ENCODE measurements at regions not wholly inside any gene's neighbourhood (a gene's known extent, or its start where the extent isn't known, plus 50 kb on each side); places are given as distances from the start of the nearest gene placed in this dataset.

DNA sequence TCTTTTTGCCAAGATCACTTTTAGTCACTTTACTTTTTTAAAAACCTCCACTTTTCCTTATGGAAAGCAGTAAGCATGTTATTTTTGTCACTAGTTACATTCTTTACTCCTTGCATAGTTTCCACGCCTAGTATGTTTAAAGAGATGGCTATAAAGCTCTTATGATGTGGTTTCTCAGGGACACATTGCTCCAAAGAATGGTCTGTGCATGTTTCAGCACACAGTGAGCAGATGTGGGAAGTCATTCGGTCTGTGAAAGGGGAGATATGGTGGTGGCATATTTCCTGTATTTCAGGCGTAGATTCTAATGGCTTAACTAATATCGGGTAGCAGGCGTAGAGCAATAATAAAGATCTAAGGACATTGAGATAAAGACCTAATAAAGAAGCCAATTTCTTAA, 180.7 kb downstream of the SLITRK6 start:
- TF ChIP-seq EZH2 (IDR thresholded peaks at IDR 0.05; ENCODE audit: borderline replicate concordance, insufficient read depth, low read depth, low read length, poor library complexity, severe bottlenecking), result no peak
- no peak for TF ChIP-seq CTCF (IDR thresholded peaks at IDR 0.05)

Measured in B cell (primary cell).